ENCODE measurements at regions not wholly inside any gene's neighbourhood (a gene's known extent, or its start where the extent isn't known, plus 50 kb on each side); places are given as distances from the start of the nearest gene placed in this dataset.
"Not testable (repeated sequence)": the region's sequence is repeated elsewhere in the genome, so short reads cannot be mapped to it uniquely, and the experiment has no call there.

DNA sequence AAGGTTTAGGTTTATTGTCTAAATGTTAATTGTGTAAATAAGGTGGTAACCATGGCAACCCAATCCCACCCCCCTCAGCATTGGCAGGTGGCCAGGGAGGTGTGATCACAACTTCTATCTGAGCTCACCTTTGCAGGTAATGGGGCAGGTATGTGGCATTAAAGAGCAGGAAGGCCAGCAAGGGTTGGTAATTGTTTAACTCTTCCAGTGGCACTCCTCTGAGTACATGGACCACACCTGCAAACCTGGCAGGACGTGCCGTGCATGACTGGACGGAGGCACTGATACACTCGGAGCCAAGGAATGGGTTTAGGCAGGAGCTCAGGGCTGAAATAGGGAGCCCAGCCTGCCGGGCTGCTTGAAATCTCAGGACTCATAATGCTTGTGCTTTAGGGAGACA lies 107.0 kb upstream of the BMP2 start:
- Histone ChIP-seq H3K9ac (ENCODE audit: low read length) (no peak overlapping the region), H3K4me3 (ENCODE audit: low read length) (no peak overlapping the region), H3K27me3 (ENCODE audit: insufficient read depth, low read depth, low read length) (no peaks in the 10 kb centered on the region), H2AFZ (ENCODE audit: low read depth, low read length) (no peak overlapping the region), H3K9me2 (ENCODE audit: insufficient read depth, low read length) (no peaks in the 10 kb centered on the region), H3K27ac (ENCODE audit: low read length) (no peak overlapping the region), H3K9me3 (ENCODE audit: low read length) (no peaks in the 10 kb centered on the region), H3K36me3 (ENCODE audit: insufficient read depth, low read length) (no peaks in the 10 kb centered on the region), H4K20me1 (ENCODE audit: insufficient read depth) (no peaks in the 10 kb centered on the region), H3K79me2 (replicated peaks; ENCODE audit: insufficient read depth, low read length) (no peaks in the 10 kb centered on the region), H3K4me2 (ENCODE audit: low read length) (no peak overlapping the region), H3F3A (ENCODE audit: insufficient read depth, low read length, poor library complexity, severe bottlenecking) (no peaks in the 10 kb centered on the region)
- TF ChIP-seq, protein P1, sequence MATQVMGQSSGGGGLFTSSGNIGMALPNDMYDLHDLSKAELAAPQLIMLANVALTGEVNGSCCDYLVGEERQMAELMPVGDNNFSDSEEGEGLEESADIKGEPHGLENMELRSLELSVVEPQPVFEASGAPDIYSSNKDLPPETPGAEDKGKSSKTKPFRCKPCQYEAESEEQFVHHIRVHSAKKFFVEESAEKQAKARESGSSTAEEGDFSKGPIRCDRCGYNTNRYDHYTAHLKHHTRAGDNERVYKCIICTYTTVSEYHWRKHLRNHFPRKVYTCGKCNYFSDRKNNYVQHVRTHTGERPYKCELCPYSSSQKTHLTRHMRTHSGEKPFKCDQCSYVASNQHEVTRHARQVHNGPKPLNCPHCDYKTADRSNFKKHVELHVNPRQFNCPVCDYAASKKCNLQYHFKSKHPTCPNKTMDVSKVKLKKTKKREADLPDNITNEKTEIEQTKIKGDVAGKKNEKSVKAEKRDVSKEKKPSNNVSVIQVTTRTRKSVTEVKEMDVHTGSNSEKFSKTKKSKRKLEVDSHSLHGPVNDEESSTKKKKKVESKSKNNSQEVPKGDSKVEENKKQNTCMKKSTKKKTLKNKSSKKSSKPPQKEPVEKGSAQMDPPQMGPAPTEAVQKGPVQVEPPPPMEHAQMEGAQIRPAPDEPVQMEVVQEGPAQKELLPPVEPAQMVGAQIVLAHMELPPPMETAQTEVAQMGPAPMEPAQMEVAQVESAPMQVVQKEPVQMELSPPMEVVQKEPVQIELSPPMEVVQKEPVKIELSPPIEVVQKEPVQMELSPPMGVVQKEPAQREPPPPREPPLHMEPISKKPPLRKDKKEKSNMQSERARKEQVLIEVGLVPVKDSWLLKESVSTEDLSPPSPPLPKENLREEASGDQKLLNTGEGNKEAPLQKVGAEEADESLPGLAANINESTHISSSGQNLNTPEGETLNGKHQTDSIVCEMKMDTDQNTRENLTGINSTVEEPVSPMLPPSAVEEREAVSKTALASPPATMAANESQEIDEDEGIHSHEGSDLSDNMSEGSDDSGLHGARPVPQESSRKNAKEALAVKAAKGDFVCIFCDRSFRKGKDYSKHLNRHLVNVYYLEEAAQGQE (IDR thresholded peaks at IDR 0.05; ENCODE audit: borderline replicate concordance), result no peak

DNA sequence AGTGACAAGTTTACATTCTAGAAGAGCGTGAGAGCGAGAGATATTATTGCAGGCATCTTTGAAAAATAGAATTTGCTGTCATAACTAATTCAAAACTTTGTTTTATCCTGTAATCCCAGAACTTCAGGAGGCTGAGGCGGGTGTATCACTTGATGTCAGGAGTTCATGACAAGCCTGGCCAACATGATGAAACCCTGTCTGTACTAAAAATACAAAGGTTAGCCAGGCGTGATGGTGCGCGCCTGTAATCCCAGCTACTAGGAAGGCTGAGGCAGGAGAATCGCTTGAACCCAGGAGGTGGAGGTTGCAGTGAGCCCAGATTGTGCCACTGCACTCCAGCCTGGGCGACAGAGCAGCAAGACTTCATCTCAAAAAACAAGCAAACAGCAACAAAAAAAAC lies 108.6 kb upstream of the BMP2 start:
- H3K4me2 ChIP-seq (ENCODE audit: low read length); H3F3A ChIP-seq (ENCODE audit: insufficient read depth, low read length, poor library complexity, severe bottlenecking); H3K9me3 ChIP-seq (ENCODE audit: low read length); H3K79me2 ChIP-seq (replicated peaks; ENCODE audit: insufficient read depth, low read length); H3K4me3 ChIP-seq (ENCODE audit: low read length); H3K36me3 ChIP-seq (ENCODE audit: insufficient read depth, low read length); H3K27ac ChIP-seq (ENCODE audit: low read length); H3K9ac ChIP-seq (ENCODE audit: low read length); H3K27me3 ChIP-seq (ENCODE audit: insufficient read depth, low read depth, low read length); H4K20me1 ChIP-seq (ENCODE audit: insufficient read depth); H2AFZ ChIP-seq (ENCODE audit: low read depth, low read length); H3K9me2 ChIP-seq (ENCODE audit: insufficient read depth, low read length): not testable (repeated sequence)

DNA sequence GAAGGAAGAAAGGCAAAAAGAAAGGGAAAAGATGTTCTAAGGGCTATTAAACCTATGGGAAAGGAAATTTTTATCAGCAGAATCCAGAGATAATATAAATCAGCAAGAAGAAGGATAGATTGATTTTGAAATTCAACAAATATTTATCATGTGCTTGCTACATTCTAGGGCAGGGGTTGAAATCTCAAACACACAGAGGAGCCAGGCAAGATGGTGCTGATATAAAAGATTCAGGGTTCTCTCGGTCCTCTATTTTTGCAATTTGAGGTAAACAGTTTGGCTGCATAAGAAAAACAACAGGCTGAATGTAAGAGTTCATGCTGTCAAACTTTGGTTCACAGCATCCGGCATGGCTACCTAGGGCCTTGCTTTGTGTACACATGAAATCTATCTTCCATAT lies 109.6 kb upstream of the BMP2 start:
- no peaks in the 10 kb centered on the region for H3K27me3 ChIP-seq (ENCODE audit: insufficient read depth, low read depth, low read length)
- no peaks in the 10 kb centered on the region for H3K9me3 ChIP-seq (ENCODE audit: low read length)
- H2AFZ ChIP-seq (ENCODE audit: low read depth, low read length), result no peak overlapping the region
- no peak overlapping the region for H3K9ac ChIP-seq (ENCODE audit: low read length)
- no peaks in the 10 kb centered on the region for H4K20me1 ChIP-seq (ENCODE audit: insufficient read depth)
- no peak overlapping the region for H3K4me2 ChIP-seq (ENCODE audit: low read length)
- H3K4me3 ChIP-seq (ENCODE audit: low read length), result no peak overlapping the region
- no peaks in the 10 kb centered on the region for H3K9me2 ChIP-seq (ENCODE audit: insufficient read depth, low read length)
- no peak for TF ChIP-seq MXI1 (conservative IDR thresholded peaks at IDR 0.05; ENCODE audit: poor library complexity, severe bottlenecking)
- TF ChIP-seq EZH2 (IDR thresholded peaks at IDR 0.05; ENCODE audit: borderline replicate concordance, insufficient read depth, low read length, poor library complexity, severe bottlenecking), result no peak
- no peak for TF ChIP-seq EP300 (conservative IDR thresholded peaks at IDR 0.05; ENCODE audit: poor library complexity, severe bottlenecking)
- TF ChIP-seq TAF1 (IDR thresholded peaks at IDR 0.05; ENCODE audit: low read depth), result no peak
- TF ChIP-seq, protein P2, sequence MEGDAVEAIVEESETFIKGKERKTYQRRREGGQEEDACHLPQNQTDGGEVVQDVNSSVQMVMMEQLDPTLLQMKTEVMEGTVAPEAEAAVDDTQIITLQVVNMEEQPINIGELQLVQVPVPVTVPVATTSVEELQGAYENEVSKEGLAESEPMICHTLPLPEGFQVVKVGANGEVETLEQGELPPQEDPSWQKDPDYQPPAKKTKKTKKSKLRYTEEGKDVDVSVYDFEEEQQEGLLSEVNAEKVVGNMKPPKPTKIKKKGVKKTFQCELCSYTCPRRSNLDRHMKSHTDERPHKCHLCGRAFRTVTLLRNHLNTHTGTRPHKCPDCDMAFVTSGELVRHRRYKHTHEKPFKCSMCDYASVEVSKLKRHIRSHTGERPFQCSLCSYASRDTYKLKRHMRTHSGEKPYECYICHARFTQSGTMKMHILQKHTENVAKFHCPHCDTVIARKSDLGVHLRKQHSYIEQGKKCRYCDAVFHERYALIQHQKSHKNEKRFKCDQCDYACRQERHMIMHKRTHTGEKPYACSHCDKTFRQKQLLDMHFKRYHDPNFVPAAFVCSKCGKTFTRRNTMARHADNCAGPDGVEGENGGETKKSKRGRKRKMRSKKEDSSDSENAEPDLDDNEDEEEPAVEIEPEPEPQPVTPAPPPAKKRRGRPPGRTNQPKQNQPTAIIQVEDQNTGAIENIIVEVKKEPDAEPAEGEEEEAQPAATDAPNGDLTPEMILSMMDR (IDR thresholded peaks at IDR 0.05; ENCODE audit: poor library complexity, severe bottlenecking), result no peak
- TF ChIP-seq SMC3 (conservative IDR thresholded peaks at IDR 0.05; ENCODE audit: poor library complexity), result no peak
- no peak for TF ChIP-seq POLR2AphosphoS5 (IDR thresholded peaks at IDR 0.05)
- TF ChIP-seq, protein P1 (IDR thresholded peaks at IDR 0.05; ENCODE audit: borderline replicate concordance), result no peak
- TF ChIP-seq RAD21 (conservative IDR thresholded peaks at IDR 0.05), result no peak
- H3F3A ChIP-seq (ENCODE audit: insufficient read depth, low read length, poor library complexity, severe bottlenecking), result no peaks in the 10 kb centered on the region
- no peak overlapping the region for H3K27ac ChIP-seq (ENCODE audit: low read length)
- H3K79me2 ChIP-seq (replicated peaks; ENCODE audit: insufficient read depth, low read length), result no peaks in the 10 kb centered on the region
- no peaks in the 10 kb centered on the region for H3K36me3 ChIP-seq (ENCODE audit: insufficient read depth, low read length)
